ENCODE measurements at regions not wholly inside any gene's neighbourhood (a gene's known extent, or its start where the extent isn't known, plus 50 kb on each side); places are given as distances from the start of the nearest gene placed in this dataset.

DNA sequence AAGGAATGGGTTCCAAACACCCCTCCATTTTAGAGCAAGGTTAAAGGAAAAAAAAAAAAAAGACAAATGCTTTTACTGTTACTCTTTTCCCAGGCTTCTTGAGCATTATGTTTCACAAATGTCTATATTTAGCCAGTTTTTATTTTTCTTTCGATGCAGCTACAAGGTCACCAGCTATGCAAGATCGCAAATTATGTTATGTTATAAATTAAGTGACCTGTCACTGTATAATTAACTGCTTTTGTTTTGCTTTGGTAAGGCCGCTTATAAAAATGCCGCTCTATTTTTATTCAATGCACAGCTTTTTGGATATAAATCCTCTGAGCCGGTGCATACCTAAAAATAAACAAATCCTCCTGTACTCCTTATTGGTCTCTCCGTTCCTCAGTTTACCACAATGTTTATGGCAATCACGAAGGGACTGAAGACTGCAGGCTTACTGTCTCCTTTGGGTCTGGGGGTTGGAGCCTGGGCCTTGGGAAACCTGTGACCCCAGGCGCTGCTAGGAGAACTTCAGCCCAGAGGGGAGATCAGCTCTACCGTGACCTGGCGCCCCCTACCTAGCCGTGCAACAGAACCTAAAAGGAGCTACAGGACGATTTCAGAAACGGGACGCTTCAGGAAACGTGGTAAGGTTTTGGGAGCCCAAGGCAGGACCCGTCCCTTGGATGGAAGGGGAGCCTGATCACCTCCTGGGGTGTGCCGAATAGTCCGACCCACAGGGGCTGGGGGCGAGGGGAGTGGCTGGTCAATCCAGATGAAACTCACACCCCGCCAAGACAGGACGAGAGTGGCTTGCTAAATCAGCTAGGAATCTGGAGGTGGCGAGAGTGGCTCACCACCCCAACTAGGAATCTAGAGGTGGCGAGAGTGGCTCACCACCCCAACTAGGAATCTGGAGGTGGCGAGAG is 101.2 kb upstream of the CD55 start:
- Histone ChIP-seq H3K4me1 (ENCODE audit: control insufficient read depth, insufficient read depth, low read length) (peaks cover 13% of the 10 kb centered on the region), H3K4me2 (ENCODE audit: control insufficient read depth, insufficient read depth) (no peak overlapping the region), H3K27me3 (replicated peaks in 1 of 2; ENCODE audit: control insufficient read depth in 2 of 2, insufficient read depth in 2 of 2, low read length in 1 of 2) (no peaks in the 10 kb centered on the region; a peak in 1 of 4 replicates), H3K9ac (ENCODE audit: control insufficient read depth, insufficient read depth, low read length) (no peak overlapping the region), H3K4me3 (no peak overlapping the region), H3K79me2 (ENCODE audit: control insufficient read depth, insufficient read depth, low read length) (no peaks in the 10 kb centered on the region), H4K20me1 (ENCODE audit: control insufficient read depth, insufficient read depth) (no peaks in the 10 kb centered on the region), H3K36me3 (ENCODE audit: control insufficient read depth in 2 of 2, insufficient read depth in 2 of 2, low read length in 1 of 2) (no peaks in the 10 kb centered on the region), H3K9me3 (replicated peaks; ENCODE audit: control insufficient read depth, insufficient read depth, low read length) (no peaks in the 10 kb centered on the region), H3K27ac (ENCODE audit: control insufficient read depth, insufficient read depth) (no peak overlapping the region), H2AFZ (ENCODE audit: control insufficient read depth, low read depth, low read length) (no peak overlapping the region)
- DNase-seq (ENCODE audit: low read depth, low spot score) (no peak), ATAC-seq (no peak), FAIRE-seq (no peak)
- RAD21 ChIA-PET (ENCODE audit: unreplicated experiment), result no interaction called here
- intact Hi-C loops (cut with micrococcal nuclease; ENCODE audit: unreplicated experiment) (no loop called here), in situ Hi-C loops (cut with MboI) (no loop called here)
- SMC1A ChIA-PET (ENCODE audit: uncharacterized antibody, unreplicated experiment), result interaction anchor here (1.0 to 1.4 kb wide), 2 partner anchors 13 to 92 kb away, joined by 3 to 4 read pairs; no protein-coding TSS in a partner anchor
- no TSS peak for BruUV-seq (replicated peaks)
- POLR2A ChIA-PET, result interaction anchor here (0.7 kb wide), 1 partner anchor 146 kb away, joined by 3 read pairs; no protein-coding TSS in a partner anchor
- WGBS (ENCODE audit: insufficient coverage, insufficient replicate concordance, low lambda C conversion rate, missing lambda C conversion rate), result 64% methylated on average over 24 of the region's 24 CpGs
- CTCF ChIA-PET, result interaction anchor here (0.7 to 1.1 kb wide), 3 partner anchors 15 to 1514 kb away, joined by 3 to 5 read pairs (median 4); no protein-coding TSS in a partner anchor
- TF ChIP-seq CBX5 (IDR thresholded peaks at IDR 0.05; ENCODE audit: low read depth), result no peak
- no peak for TF ChIP-seq SREBF2 (IDR thresholded peaks at IDR 0.05; ENCODE audit: low read length)
- no peak for TF ChIP-seq SP1 (IDR thresholded peaks at IDR 0.05; ENCODE audit: low read depth, low read length)
- no peak for TF ChIP-seq JUND (IDR thresholded peaks at IDR 0.05; ENCODE audit: low read depth, low read length)
- TF ChIP-seq POLR2AphosphoS2 (IDR thresholded peaks at IDR 0.05; ENCODE audit: low read depth, low read length), result no peak
- TF ChIP-seq NR2F1 (conservative IDR thresholded peaks at IDR 0.05), result no peak
- TF ChIP-seq KDM1A (IDR thresholded peaks at IDR 0.05; ENCODE audit: borderline replicate concordance), result no peak
- no peak for TF ChIP-seq ZBED1 (IDR thresholded peaks at IDR 0.05; ENCODE audit: borderline replicate concordance)
- TF ChIP-seq, protein P1, sequence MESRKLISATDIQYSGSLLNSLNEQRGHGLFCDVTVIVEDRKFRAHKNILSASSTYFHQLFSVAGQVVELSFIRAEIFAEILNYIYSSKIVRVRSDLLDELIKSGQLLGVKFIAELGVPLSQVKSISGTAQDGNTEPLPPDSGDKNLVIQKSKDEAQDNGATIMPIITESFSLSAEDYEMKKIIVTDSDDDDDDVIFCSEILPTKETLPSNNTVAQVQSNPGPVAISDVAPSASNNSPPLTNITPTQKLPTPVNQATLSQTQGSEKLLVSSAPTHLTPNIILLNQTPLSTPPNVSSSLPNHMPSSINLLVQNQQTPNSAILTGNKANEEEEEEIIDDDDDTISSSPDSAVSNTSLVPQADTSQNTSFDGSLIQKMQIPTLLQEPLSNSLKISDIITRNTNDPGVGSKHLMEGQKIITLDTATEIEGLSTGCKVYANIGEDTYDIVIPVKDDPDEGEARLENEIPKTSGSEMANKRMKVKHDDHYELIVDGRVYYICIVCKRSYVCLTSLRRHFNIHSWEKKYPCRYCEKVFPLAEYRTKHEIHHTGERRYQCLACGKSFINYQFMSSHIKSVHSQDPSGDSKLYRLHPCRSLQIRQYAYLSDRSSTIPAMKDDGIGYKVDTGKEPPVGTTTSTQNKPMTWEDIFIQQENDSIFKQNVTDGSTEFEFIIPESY (IDR thresholded peaks at IDR 0.05), result no peak
- TF ChIP-seq CHD1 (IDR thresholded peaks at IDR 0.05; ENCODE audit: low read depth, low read length), result no peak
- TF ChIP-seq ZNF207 (IDR thresholded peaks at IDR 0.05; ENCODE audit: borderline replicate concordance), result no peak
- TF ChIP-seq, protein P2, sequence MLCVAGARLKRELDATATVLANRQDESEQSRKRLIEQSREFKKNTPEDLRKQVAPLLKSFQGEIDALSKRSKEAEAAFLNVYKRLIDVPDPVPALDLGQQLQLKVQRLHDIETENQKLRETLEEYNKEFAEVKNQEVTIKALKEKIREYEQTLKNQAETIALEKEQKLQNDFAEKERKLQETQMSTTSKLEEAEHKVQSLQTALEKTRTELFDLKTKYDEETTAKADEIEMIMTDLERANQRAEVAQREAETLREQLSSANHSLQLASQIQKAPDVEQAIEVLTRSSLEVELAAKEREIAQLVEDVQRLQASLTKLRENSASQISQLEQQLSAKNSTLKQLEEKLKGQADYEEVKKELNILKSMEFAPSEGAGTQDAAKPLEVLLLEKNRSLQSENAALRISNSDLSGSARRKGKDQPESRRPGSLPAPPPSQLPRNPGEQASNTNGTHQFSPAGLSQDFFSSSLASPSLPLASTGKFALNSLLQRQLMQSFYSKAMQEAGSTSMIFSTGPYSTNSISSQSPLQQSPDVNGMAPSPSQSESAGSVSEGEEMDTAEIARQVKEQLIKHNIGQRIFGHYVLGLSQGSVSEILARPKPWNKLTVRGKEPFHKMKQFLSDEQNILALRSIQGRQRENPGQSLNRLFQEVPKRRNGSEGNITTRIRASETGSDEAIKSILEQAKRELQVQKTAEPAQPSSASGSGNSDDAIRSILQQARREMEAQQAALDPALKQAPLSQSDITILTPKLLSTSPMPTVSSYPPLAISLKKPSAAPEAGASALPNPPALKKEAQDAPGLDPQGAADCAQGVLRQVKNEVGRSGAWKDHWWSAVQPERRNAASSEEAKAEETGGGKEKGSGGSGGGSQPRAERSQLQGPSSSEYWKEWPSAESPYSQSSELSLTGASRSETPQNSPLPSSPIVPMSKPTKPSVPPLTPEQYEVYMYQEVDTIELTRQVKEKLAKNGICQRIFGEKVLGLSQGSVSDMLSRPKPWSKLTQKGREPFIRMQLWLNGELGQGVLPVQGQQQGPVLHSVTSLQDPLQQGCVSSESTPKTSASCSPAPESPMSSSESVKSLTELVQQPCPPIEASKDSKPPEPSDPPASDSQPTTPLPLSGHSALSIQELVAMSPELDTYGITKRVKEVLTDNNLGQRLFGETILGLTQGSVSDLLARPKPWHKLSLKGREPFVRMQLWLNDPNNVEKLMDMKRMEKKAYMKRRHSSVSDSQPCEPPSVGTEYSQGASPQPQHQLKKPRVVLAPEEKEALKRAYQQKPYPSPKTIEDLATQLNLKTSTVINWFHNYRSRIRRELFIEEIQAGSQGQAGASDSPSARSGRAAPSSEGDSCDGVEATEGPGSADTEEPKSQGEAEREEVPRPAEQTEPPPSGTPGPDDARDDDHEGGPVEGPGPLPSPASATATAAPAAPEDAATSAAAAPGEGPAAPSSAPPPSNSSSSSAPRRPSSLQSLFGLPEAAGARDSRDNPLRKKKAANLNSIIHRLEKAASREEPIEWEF (IDR thresholded peaks at IDR 0.05; ENCODE audit: insufficient replicate concordance, low read depth, low read length), result no peak
- TF ChIP-seq HDAC2 (IDR thresholded peaks at IDR 0.05), result no peak
- TF ChIP-seq, protein P3, sequence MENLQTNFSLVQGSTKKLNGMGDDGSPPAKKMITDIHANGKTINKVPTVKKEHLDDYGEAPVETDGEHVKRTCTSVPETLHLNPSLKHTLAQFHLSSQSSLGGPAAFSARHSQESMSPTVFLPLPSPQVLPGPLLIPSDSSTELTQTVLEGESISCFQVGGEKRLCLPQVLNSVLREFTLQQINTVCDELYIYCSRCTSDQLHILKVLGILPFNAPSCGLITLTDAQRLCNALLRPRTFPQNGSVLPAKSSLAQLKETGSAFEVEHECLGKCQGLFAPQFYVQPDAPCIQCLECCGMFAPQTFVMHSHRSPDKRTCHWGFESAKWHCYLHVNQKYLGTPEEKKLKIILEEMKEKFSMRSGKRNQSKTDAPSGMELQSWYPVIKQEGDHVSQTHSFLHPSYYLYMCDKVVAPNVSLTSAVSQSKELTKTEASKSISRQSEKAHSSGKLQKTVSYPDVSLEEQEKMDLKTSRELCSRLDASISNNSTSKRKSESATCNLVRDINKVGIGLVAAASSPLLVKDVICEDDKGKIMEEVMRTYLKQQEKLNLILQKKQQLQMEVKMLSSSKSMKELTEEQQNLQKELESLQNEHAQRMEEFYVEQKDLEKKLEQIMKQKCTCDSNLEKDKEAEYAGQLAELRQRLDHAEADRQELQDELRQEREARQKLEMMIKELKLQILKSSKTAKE (IDR thresholded peaks at IDR 0.05; ENCODE audit: low read depth, poor library complexity, severe bottlenecking), result no peak

Data from GM12878 (cell line).